ENCODE measurements at regions not wholly inside any gene's neighbourhood (a gene's known extent, or its start where the extent isn't known, plus 50 kb on each side); places are given as distances from the start of the nearest gene placed in this dataset.

GRCh38 chr15:96087180-96087884 is 243.2 kb upstream of the NR2F2 start:
- Histone ChIP-seq H3K36me3 (no peaks in the 10 kb centered on the region), H3K4me1 (no peaks in the 10 kb centered on the region), H3K9me3 (no peaks in the 10 kb centered on the region), H3K27ac (no peak overlapping the region), H3K27me3 (no peaks in the 10 kb centered on the region), H3K4me3 (no peak overlapping the region)
- TF ChIP-seq POLR2A (IDR thresholded peaks at IDR 0.05) (no peak), POLR2AphosphoS5 (IDR thresholded peaks at IDR 0.05) (no peak), CTCF (IDR thresholded peaks at IDR 0.05) (no peak)
- DNase-seq (ENCODE audit: low spot score in 2 of 2) = no peak
- intact Hi-C loops (cut with DNase I; ENCODE audit: low total_unique reads) = loop anchor here (1.0 kb wide), 1 partner anchor 22 kb away; no protein-coding TSS in a partner anchor

- Histone ChIP-seq H3K27me3 (no peaks in the 10 kb centered on the region), H3K36me3 (no peaks in the 10 kb centered on the region), H3K4me1 (no peaks in the 10 kb centered on the region), H3K9me3 (no peaks in the 10 kb centered on the region), H3K27ac (no peak overlapping the region), H3K4me3 (no peak overlapping the region)
- no peak for DNase-seq (ENCODE audit: low spot score in 2 of 2)
- intact Hi-C loops (cut with DNase I; ENCODE audit: low total_unique reads) = no loop called here
- no peak for TF ChIP-seq POLR2AphosphoS5 (IDR thresholded peaks at IDR 0.05)
- TF ChIP-seq POLR2A (IDR thresholded peaks at IDR 0.05) = no peak
- no peak for TF ChIP-seq CTCF (IDR thresholded peaks at IDR 0.05)
Observed at GRCh38 chr15:96088650-96089049, 241.8 kb upstream of the NR2F2 start.

GRCh38 chr15:96089405-96090058 is 241.0 kb upstream of the NR2F2 start:
- H3K9me3 ChIP-seq = no peaks in the 10 kb centered on the region
- H3K36me3 ChIP-seq = no peaks in the 10 kb centered on the region
- H3K27ac ChIP-seq = no peak overlapping the region
- no peak for DNase-seq (ENCODE audit: low spot score in 2 of 2)
- H3K27me3 ChIP-seq = no peaks in the 10 kb centered on the region
- intact Hi-C loops (cut with DNase I; ENCODE audit: low total_unique reads) = no loop called here
- no peak overlapping the region for H3K4me3 ChIP-seq
- H3K4me1 ChIP-seq = no peaks in the 10 kb centered on the region
- TF ChIP-seq CTCF (IDR thresholded peaks at IDR 0.05) (no peak), POLR2A (IDR thresholded peaks at IDR 0.05) (no peak), POLR2AphosphoS5 (IDR thresholded peaks at IDR 0.05) (no peak)

- Histone ChIP-seq H3K27me3 (no peaks in the 10 kb centered on the region), H3K4me1 (no peaks in the 10 kb centered on the region), H3K27ac (no peak overlapping the region), H3K9me3 (no peaks in the 10 kb centered on the region), H3K4me3 (no peak overlapping the region), H3K36me3 (no peaks in the 10 kb centered on the region)
- no peak for DNase-seq (ENCODE audit: low spot score in 2 of 2)
- intact Hi-C loops (cut with DNase I; ENCODE audit: low total_unique reads) = no loop called here
- TF ChIP-seq CTCF (IDR thresholded peaks at IDR 0.05) = no peak
- no peak for TF ChIP-seq POLR2A (IDR thresholded peaks at IDR 0.05)
- TF ChIP-seq POLR2AphosphoS5 (IDR thresholded peaks at IDR 0.05) = no peak
Observed at GRCh38 chr15:96092186-96092585, 238.3 kb upstream of the NR2F2 start.

GRCh38 chr15:96093063-96093462 is 237.4 kb upstream of the NR2F2 start:
- no peaks in the 10 kb centered on the region for H3K36me3 ChIP-seq
- no peak overlapping the region for H3K27ac ChIP-seq
- intact Hi-C loops (cut with DNase I; ENCODE audit: low total_unique reads) = no loop called here
- no peak for DNase-seq (ENCODE audit: low spot score in 2 of 2)
- no peaks in the 10 kb centered on the region for H3K4me1 ChIP-seq
- no peak overlapping the region for H3K4me3 ChIP-seq
- H3K9me3 ChIP-seq = no peaks in the 10 kb centered on the region
- TF ChIP-seq POLR2A (IDR thresholded peaks at IDR 0.05) (no peak), POLR2AphosphoS5 (IDR thresholded peaks at IDR 0.05) (no peak), CTCF (IDR thresholded peaks at IDR 0.05) (no peak)
- H3K27me3 ChIP-seq = no peaks in the 10 kb centered on the region
